Nephron (organoid): ENCODE measurements at regions not wholly inside any gene's neighbourhood (a gene's known extent, or its start where the extent isn't known, plus 50 kb on each side); places are given as distances from the start of the nearest gene placed in this dataset.
A peak's percentile ranks its signal among the peaks of the same experiment; 100 is the strongest.

Experiments
- H3K27ac Mint-ChIP-seq, 3 experiments: 2 replicates each; pipeline ENCODE4 v1.8.0; 2020; ENCODE audit warnings: mixed read lengths in 3 of 3, mild to moderate bottlenecking in 2 of 3, moderate library complexity in 1 of 3
- H3K27me3 Mint-ChIP-seq: 2 replicates; pipeline ENCODE4 v1.8.0; 2021; ENCODE audit warnings: low read depth, mild to moderate bottlenecking, moderate library complexity, mixed read lengths
- H3K36me3 Mint-ChIP-seq: 2 replicates; pipeline ENCODE4 v1.8.0; 2020; ENCODE audit warnings: low read depth, mixed read lengths
- H3K4me1 Mint-ChIP-seq: 2 replicates; pipeline ENCODE4 v1.8.0; 2020; ENCODE audit warnings: mixed read lengths
- H3K4me3 Mint-ChIP-seq, 3 experiments: 2 replicates each; pipeline ENCODE4 v1.8.0; 2020; ENCODE audit warnings: mild to moderate bottlenecking in 3 of 3, mixed read lengths in 3 of 3, moderate library complexity in 2 of 3
- H3K9me3 Mint-ChIP-seq: 2 replicates; pipeline ENCODE4 v1.8.0; 2020; ENCODE audit warnings: mixed read lengths
- CTCF ChIP-seq, 3 experiments: fragments of 200-600 bp; sonication (generic); IDR thresholded peaks; one replicate each; pipeline ENCODE4 v1.5.0; 2021; ENCODE audit warnings: antibody characterized with exemption in 3 of 3; ENCODE audit not compliant: unreplicated experiment in 3 of 3

DNA sequence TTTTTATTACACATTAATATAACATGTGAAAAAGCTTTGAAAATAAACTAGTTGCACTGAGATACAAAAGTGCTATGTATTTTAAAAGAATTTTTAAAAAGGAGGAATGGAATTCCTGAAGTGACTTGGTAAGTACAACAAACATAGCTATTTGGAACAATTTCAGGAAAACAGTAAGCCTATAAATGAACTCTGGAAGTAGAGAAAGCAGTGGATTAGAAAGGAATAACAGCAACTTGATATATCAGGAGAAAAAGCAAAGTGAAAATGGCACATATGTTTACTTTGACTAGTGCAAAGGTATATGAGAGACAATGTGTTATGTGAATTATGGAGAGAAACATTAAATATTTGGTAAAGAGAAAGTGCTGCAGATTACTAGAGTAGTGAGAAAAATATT is 811.7 kb downstream of the C12orf50 start:
- Mint-ChIP-seq H3K36me3 (no peaks in the 10 kb centered on the region), H3K27ac (no peak overlapping the region), H3K4me1 (peaks cover 11% of the 10 kb centered on the region), H3K4me3 (no peak overlapping the region), H3K27me3 (no peaks in the 10 kb centered on the region), H3K9me3 (no peaks in the 10 kb centered on the region)
- TF ChIP-seq CTCF (IDR thresholded peaks at IDR 0.05; ENCODE audit: unreplicated experiment in 3 of 3): no peak

GRCh38 chr12:87216436-87216835 is 812.8 kb downstream of the C12orf50 start:
- H3K4me1 Mint-ChIP-seq: peaks cover 11% of the 10 kb centered on the region
- no peaks in the 10 kb centered on the region for H3K36me3 Mint-ChIP-seq
- H3K4me3 Mint-ChIP-seq: no peak overlapping the region
- H3K27me3 Mint-ChIP-seq: no peaks in the 10 kb centered on the region
- H3K27ac Mint-ChIP-seq: peak overlapping the region in 2 of 3 experiments; percentile 29 to 73
- TF ChIP-seq CTCF (IDR thresholded peaks at IDR 0.05; ENCODE audit: unreplicated experiment in 3 of 3): no peak
- no peaks in the 10 kb centered on the region for H3K9me3 Mint-ChIP-seq

DNA sequence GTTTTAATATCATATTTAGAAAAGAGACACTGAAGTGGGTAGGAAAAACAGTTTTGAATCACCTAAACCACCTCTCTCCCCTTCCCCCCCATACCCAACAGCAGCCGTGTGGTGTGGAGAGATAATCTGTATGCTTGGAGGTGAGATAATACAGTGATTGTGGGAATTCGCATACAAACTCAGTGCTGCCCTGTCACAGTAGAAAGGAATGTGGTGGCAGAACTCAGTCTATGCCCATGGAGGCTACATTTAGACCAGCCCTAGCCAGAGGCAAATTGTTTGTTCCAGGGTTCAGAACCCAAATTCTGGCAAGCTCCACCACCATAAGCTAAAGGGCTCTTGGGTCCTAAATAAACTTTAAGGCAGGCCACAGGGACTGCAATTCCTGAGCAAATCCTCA is 827.0 kb downstream of the C12orf50 start:
- TF ChIP-seq CTCF (IDR thresholded peaks at IDR 0.05; ENCODE audit: unreplicated experiment in 3 of 3): no peak
- no peaks in the 10 kb centered on the region for H3K4me1 Mint-ChIP-seq
- no peaks in the 10 kb centered on the region for H3K27me3 Mint-ChIP-seq
- no peaks in the 10 kb centered on the region for H3K36me3 Mint-ChIP-seq
- H3K9me3 Mint-ChIP-seq: peaks cover 18% of the 10 kb centered on the region
- no peak overlapping the region for H3K27ac Mint-ChIP-seq
- H3K4me3 Mint-ChIP-seq: no peak overlapping the region

DNA sequence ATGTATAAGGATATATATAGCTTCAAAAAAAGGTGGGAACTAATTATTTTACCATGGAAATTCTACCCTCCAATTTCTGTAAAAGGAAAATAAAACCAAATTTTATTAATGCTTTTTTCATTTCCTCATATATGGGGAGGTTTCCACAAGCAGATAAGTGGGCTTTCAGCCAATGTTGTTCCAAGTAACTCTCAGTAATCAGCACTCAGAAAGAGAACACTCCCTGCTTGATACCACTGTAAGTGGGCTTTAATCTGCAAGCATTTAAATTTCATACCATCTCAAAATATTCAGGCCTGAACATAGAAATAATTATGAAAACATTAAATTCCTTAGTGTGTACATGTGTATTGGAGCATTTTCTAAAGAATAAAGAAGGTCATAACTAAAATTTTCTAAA is 827.6 kb downstream of the C12orf50 start:
- Mint-ChIP-seq H3K4me1 (no peaks in the 10 kb centered on the region), H3K9me3 (peaks cover 17% of the 10 kb centered on the region), H3K27ac (no peak overlapping the region), H3K36me3 (no peaks in the 10 kb centered on the region), H3K4me3 (no peak overlapping the region), H3K27me3 (no peaks in the 10 kb centered on the region)
- no peak for TF ChIP-seq CTCF (IDR thresholded peaks at IDR 0.05; ENCODE audit: unreplicated experiment in 3 of 3)

DNA sequence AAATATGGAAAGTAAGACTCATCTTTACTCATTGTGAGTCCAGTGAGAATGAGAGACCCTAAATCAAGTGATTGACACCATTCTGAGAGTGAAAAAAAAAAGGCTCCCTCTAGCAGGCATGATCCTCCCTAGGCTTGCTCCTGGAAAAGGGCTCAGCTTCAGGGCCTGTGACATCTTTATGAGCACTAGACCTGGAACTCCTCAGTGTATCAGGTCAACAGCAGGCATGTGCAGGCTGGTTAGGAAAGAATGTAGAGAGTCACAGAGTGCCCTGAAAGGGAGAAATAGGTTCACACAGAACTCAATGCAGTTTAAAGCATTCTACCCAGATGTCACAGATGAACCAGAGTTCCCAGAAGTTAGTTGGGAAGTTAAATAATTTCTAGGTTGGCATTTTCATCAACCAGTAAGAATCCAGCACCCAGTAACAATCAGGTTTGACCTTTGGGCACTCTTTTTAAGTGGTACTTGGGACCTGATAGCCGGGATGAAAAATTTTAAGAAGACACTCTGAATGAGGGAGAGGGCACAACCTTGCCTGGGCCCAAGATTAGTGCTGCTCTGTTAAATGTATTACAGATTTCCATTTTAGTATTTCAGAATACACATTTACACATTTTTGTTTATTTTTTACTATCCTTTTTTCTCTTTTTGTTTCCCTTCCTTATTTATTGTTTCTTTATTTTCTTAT is 828.8 kb downstream of the C12orf50 start:
- no peaks in the 10 kb centered on the region for H3K36me3 Mint-ChIP-seq
- H3K27ac Mint-ChIP-seq: no peak overlapping the region
- no peak for TF ChIP-seq CTCF (IDR thresholded peaks at IDR 0.05; ENCODE audit: unreplicated experiment in 3 of 3)
- H3K4me1 Mint-ChIP-seq: no peaks in the 10 kb centered on the region
- no peaks in the 10 kb centered on the region for H3K27me3 Mint-ChIP-seq
- peaks cover 9% of the 10 kb centered on the region for H3K9me3 Mint-ChIP-seq
- no peak overlapping the region for H3K4me3 Mint-ChIP-seq

GRCh38 chr12:87198181-87198580 is 831.0 kb downstream of the C12orf50 start:
- Mint-ChIP-seq H3K4me1 (no peaks in the 10 kb centered on the region), H3K4me3 (no peak overlapping the region), H3K36me3 (no peaks in the 10 kb centered on the region), H3K27me3 (no peaks in the 10 kb centered on the region), H3K9me3 (no peaks in the 10 kb centered on the region), H3K27ac (no peak overlapping the region)
- TF ChIP-seq CTCF (IDR thresholded peaks at IDR 0.05; ENCODE audit: unreplicated experiment in 3 of 3): no peak
